ENCODE measurements at regions not wholly inside any gene's neighbourhood (a gene's known extent, or its start where the extent isn't known, plus 50 kb on each side); places are given as distances from the start of the nearest gene placed in this dataset.

DNA sequence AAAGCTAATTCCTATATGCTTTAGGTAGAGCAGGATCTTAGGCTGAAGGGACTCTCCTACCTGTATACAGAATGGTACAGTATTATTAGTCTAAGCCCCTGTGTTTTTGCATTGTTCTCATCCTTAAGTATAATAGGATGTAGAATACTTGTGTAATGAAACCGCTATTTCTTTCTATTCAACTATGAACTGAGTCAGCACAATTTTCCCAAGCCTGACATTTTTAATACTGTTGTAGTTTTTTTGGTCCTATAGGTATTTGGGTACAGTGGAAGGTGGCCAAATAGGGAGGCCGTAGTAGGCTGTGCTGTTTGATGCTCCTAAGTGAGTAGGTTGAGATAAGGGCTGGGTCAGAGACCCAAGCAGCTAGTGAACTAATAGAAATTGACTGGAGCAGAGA lies 205.1 kb downstream of the MACC1 start:
- TF ChIP-seq, protein P1, sequence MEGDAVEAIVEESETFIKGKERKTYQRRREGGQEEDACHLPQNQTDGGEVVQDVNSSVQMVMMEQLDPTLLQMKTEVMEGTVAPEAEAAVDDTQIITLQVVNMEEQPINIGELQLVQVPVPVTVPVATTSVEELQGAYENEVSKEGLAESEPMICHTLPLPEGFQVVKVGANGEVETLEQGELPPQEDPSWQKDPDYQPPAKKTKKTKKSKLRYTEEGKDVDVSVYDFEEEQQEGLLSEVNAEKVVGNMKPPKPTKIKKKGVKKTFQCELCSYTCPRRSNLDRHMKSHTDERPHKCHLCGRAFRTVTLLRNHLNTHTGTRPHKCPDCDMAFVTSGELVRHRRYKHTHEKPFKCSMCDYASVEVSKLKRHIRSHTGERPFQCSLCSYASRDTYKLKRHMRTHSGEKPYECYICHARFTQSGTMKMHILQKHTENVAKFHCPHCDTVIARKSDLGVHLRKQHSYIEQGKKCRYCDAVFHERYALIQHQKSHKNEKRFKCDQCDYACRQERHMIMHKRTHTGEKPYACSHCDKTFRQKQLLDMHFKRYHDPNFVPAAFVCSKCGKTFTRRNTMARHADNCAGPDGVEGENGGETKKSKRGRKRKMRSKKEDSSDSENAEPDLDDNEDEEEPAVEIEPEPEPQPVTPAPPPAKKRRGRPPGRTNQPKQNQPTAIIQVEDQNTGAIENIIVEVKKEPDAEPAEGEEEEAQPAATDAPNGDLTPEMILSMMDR (conservative IDR thresholded peaks at IDR 0.05) = no peak
- no peak for TF ChIP-seq ZFX (IDR thresholded peaks at IDR 0.05)

All from C4-2B (cell line).